GM12892 (cell line): ENCODE measurements at regions not wholly inside any gene's neighbourhood (a gene's known extent, or its start where the extent isn't known, plus 50 kb on each side); places are given as distances from the start of the nearest gene placed in this dataset.

Source experiments
- POLR2A ChIP-seq: IDR thresholded peaks from 2 replicates; pipeline ENCODE4 v1.6.1; 2011; ENCODE audit warnings: low read depth, low read length, control low read depth
- POLR2AphosphoS5 ChIP-seq: IDR thresholded peaks from 2 replicates; pipeline ENCODE4 v1.6.1; 2011; ENCODE audit warnings: low read depth, low read length, control low read depth
- TAF1 ChIP-seq: IDR thresholded peaks from 2 replicates; pipeline ENCODE4 v1.6.1; 2011; ENCODE audit warnings: low read depth, mild to moderate bottlenecking, control low read depth, low read length, borderline replicate concordance

DNA sequence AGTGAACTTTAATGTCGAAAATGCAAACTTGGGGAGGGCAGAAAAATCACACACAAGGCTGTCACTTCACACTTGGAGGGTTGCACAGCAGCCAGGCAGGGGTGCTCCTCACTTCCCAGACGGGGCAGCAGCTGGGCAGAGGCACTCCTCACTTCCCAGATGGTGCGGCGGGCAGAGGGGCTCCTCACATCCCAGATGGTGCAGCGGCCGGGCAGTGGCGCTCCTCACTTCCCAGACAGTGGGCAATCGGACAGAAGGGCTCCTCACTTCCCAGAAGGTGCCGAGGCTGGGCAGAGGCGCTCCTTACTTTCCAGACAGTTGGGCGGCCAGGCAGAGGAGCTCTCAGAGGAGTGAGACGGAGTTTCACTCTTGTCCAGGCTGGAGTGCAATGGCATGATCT is 90.6 kb downstream of the HMGB3 start:
- TF ChIP-seq POLR2A (no peak), POLR2AphosphoS5 (no peak), TAF1 (no peak)
